GM21528 (cell line): ENCODE measurements at regions not wholly inside any gene's neighbourhood (a gene's known extent, or its start where the extent isn't known, plus 50 kb on each side); places are given as distances from the start of the nearest gene placed in this dataset.

Source experiments
- ATAC-seq: cut with Tn5 transposase; IDR thresholded peaks from one replicate; pipeline ENCODE4 v1.9.1; 2021; ENCODE audit warnings: mild to moderate bottlenecking, moderate library complexity; ENCODE audit not compliant: unreplicated experiment, low FRiP score

DNA sequence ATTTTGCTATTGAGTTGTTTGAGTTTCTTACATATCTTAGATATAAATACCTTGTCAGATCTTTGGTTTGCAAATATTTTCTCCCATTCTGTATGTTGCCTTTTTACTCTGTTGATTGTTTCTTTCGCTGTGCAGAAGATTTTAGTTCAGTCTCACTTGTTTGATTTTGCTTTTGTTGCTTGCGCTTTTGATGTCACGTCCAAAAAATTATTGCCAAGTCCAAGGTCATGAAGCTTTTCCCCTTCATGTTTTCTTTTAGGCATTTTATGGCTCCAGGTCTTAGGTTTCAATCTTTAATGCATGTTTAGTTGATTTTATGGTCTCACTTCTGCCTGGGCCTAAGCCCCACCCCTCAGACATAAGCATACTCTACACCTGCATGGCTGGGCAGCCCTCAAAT is 131.5 kb upstream of the TNC start:
- ATAC-seq, result no peak

DNA sequence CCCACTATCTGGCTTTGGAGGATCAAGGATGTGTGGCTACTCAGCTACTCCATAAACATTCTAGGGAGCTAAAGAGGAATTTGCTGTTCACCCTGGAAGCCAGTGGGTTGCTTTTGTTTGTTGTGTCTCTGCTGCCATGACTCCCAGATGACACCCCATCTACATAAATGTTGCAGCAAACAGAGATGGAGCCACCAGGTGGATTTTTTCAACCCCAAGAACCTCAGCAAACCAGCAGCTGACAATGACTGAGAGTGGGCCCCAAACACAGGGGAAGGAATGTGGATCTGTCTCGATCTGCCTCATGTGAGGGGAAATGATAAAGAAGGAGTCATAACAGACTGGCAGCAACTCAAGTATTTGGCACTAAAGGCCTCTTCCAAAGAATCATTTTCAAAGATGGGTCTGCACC is 132.7 kb upstream of the TNC start:
- no peak for ATAC-seq

DNA sequence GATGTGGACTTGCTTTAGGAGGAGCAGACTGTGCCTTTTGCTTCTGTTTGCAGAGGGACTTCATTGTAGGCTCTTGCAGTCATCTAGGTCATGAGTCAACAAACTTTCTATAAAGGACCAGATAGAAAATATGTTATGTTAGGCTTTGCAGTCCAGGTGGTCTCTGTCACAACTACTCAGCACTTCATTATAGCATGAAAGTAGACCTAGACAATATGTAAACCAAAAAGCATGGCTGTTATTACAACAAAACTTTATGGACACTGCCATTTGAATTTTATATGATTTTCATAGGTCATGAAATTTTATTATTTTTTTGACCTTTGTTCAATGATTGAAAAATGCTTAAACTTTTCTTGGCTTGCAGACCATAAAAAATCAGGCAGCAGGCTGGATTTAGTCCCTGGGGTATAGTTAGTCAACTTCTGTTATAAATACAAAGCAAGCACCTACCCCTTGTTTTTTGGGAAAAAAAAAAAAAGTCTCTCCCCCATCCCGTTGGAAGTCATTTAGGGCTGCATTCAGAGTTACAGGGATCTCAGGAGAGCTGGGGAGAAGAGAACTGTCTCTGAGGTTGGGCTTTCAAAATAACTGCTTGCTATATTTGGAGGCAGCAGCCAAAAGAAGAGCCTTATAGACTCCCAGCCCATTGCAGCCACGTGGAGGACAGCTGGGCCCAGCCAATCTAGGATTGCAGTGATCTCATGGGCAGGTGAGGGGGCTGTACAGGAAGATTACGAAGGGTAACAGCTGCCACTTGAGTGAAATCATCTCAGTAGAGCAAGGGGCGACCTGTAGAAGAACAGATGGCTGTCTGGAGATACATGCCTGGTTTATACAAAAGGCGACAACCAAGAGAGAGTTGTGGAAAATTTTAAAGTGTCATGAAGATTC is 136.6 kb upstream of the TNC start:
- no peak for ATAC-seq

DNA sequence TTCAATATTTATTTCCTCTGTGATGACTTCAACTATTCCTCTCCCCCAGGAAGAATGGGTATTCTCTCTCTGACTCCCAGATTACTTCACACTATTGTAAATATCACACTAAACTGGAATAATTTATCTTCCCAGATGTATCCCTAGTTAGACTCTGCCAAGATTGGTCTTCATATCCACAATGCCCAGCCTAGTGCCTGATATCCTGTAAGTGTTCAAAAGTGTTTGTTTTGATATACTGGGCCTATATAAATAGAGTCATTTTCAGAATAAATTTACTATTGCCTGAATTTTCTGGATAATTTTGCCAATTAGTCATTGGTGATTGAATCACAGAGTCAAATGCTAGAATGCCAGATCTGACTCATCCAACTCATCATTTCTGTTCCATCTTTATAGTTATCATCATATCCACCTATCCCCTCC is 143.7 kb upstream of the TNC start:
- no peak for ATAC-seq

DNA sequence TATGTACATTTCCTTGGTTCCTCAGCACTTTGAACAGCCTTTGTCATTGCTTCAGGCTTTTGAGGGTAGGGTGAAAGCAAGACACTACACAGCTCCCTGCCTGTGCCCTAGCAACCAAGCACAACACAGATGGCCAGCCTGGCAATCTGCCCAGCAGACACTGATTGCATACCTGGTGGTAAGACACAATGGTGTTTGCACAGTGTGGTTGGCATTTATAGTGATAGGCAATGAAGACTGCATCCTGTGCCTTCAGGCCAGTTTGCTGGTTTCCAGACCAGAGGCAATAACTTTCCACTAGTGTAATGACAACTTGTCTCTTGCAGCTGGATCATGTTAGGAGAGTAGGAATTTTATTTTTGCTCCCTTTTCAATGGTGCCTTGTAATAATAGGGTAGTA is 144.5 kb upstream of the TNC start:
- ATAC-seq, result no peak

DNA sequence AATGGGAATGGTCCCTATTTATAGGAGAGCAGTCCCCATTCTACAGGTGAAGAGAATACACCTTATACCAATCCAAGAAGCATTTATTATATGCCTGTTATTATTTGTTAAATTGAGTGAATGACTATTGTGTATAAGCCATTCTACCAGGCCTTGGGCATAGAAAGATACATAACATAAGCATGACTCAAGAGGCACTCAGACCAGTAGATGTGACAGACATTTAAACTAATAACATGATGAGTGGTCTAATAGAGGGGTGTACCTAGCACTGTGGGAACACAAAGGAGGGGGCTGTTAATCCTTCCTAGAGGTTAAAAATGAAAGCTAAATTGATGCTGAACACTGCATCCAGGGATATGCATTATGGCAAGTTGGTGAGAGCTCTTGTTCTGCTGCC is 145.0 kb upstream of the TNC start:
- ATAC-seq, result no peak

DNA sequence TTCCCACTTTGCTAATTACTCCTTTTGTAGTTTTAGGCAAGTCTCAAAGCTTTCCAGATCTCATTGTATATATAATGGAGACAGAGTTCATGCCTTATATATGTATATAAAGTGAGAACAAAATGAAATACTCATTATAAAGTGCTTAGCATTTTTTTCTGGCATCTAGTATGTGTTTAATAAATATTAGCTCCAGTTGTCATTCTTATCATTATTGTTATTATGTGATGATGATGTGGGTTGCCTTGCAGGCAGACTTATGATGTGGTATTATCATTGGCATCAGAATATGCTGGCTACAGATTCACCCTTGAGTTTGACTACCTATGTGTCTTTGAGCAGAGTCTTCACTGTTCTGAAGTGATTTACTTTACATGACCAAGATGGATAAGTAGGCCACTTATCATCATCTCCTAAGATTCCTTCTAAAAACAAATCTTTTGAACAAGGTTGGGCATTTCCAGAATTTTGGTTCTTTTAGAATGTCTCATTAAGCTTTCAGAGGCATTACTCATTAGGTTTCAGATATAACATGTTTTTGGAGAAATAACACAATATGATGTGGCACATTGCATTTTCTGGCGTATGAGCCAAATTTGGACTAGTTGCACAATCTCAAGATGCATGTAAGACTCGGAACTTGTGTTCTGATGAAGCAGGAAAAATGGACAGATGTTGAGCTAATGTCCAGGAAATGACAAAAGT is 145.6 kb upstream of the TNC start:
- no peak for ATAC-seq

DNA sequence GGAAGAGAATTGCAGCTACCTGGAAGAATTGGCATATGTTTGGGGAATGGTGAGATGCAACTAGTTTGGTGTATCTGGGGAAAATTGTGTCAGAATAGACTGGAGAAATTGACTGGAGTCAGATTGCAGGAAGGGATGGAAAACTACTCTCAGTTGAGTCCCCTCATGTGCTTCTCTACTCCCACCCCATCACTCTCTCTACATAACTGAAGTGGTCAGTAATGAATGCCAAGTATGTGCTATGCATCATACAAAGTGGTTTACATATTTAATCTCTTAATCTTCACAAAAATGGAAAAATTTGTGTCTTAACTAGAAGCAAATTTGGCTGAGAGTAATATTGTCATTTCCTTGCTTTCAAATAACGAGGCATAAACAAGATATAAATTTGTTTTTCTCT is 146.4 kb upstream of the TNC start:
- ATAC-seq, result no peak

DNA sequence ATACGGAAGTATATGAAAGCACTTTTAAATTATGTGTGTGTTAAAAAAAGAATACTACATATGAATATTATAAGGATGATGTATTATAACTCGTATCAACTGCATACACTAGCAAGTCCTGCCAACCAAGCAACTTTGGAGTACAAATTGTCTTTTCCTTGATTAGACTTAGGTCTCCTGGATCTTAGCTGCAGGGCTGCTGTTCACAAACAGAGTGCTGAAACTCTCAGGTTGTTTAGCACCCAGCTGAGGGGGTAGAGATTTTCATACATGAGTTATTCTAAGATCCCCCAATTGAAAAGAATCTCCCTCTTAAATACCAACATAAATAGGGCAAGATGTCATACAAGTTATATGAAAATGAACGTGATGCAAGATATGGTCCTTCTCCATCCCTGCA is 149.8 kb upstream of the TNC start:
- no peak for ATAC-seq

DNA sequence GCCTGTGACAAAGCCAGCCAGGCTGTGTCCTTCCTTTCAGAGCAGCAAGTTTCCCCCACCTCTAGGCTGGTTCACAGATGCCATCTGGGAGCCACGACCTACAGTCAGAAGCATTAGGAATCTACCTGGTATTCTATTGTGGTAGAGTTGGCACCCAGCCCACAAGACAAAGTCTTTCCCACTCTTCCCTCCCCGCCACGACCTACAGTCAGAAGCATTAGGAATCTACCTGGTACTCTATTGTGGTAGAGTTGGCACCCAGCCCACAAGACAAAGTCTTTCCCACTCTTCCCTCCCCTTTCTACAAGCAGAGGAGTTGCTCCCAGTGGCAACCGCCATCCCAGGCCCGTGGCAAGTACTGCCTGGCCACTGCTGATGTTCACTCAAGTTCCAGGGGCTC is 157.8 kb upstream of the TNC start:
- ATAC-seq, result no peak

DNA sequence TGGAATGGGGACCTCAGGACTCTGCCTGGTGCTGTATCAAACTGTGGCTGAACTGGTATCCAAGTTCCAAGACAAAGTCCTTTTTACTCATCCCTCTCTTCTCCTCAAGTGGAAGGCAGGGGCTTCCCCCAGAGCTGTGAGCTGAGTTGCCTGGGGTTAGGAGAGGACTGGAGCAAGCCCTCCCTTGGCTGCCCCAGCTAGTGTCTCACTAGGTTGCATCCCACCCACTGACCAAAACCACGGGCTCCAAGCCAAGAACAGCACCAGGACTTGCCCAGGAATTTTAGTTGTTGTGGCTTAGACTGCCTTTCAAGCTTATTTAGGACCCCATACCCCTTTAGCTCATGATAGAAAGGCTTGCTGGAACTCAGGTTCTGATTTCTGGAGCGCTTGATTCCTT is 158.7 kb upstream of the TNC start:
- no peak for ATAC-seq

DNA sequence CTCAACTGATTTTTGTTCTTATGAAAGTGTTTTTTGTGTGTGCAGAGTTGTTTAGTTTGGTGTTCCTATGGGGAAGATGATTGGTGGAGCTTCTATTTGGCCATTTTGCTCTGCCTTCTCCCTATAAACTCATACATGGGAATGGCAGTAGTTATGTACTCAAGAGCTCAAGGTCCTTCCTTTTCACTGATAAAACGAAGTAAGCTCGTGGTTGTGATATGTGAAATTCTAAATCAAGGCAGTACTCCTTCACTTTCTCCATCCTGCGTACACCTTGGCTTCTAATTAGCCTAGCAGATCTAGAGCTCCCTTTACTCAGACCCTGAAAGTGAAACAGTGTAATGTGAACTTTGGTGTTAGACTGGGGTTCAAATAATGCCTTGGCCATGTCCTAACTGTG is 159.3 kb upstream of the TNC start:
- ATAC-seq, result no peak

DNA sequence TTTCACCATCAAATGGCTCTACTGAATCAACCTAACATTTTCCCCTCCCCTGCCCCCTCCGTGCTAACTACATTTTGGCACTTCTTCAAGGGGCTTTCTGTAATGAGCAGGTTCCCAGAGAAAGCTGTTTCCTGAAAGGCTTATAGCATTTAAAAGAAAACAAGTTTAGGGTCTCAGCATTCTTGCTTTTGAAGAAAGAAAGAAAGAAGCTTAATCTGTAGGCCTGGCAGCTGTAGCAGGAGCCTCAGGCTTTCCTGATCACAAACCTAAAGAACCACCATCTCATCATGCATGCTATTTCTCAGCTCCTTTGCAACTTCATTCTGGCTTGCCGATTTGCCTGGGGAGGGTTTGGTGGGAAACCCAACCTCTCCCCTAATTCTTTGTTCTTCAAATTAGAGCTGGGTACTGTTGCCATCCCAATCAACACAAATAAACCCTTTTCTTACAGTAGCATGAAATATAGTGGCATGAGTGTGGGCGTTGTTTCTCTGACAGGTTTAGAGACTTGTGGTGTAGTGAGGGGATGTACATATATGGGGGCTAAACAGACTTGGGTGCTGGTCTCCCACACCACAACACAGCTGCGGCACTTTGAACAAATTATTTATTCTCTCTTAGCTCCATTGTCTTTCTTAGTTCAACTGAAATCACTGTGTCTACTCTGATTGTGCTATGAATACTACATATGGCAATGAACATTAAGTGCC is 160.5 kb upstream of the TNC start:
- no peak for ATAC-seq

DNA sequence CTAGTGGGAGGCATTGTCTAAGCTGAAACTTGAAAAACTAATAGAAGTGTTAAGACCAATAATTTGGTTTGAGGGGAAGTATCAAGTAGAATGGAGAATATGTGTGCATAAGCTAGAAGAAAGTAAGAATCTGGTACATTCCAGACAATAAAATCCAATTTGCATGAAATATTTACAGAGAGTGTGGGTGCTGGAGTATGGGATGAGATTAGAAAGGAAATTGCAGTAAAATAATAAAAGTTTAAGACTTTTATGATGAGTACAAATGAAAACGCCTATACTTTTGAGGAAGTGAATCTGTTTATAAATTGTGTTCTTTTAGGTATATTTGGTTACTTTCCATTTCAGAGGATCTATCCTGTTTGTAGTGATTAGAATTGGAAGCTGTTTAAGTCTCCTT is 165.4 kb upstream of the TNC start:
- ATAC-seq, result no peak

DNA sequence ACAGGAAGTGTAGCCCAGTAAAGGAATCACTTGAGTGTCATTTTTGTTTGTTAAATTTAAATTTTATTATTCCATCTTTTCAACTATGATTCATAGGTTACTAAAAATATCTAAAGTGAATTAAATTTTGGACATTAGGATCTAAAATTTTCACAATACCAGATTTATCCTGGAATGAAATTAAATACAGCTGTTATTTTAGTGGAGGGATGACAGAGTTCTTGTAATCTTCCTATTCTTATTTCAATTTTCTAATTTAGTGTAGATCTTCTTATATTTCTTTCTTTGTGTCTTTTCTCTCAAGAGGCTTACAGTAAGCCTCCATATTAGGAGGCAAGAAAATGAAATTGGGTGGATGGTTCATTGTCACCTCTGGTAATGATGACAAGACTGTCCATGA is 167.9 kb upstream of the TNC start:
- ATAC-seq, result no peak

DNA sequence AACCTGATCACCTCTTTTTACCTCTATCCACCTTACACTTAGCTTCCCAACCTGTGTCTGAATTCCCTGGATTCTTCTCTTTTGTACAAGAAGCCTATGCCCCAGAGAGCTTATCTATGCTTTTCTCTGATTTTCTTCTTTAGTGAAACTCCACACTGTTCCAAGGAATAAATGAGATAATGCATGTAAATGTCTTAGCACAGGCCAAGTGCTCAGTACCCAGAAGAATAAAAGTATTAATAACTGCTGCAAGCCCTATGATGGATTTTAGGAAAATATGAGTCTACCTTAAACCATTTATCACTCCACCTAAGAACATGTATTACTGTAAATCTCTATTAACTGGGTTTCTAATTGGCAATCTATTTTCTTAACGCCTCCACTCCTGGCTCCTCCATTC is 168.5 kb upstream of the TNC start:
- ATAC-seq, result no peak

DNA sequence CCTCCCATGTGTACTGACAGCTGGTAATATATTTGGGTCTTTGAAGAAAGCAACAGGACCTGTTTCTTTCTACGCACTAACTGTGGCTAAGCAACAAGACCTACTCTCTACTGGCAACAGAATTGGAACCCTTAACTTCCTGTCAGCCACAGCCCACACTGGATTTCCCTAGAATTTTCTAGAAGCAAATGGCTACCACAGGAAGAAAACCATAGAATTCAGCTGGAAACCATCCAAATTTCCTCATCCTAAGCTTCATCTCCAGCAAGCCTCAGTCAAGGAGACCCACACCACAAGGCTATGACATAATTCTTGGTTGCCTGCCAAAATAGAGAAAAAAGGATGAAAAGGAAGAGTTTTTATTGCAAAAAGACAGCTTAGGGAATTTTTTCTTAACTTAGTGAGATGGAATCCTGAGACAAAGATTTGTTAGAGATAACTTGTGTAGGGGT is 171.8 kb upstream of the TNC start:
- ATAC-seq, result no peak

DNA sequence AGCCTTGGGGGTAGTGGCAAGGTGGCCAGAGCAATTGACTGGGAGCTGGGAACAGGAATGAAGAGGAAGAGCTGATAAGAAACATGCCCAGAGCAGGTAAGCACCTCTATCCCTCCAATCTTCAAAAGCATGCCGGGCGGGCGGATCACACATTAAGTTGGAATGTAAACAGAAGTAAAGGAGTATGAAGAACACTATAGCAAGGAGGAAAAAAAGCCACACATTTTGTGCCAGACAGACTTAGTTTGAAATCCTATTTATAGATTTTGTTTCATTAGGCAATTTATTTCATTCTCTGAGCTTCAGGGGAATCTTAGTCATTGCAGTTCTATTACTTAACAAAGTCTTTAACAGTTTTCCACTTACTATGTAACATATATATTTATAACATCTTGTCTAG is 173.9 kb upstream of the TNC start:
- no peak for ATAC-seq

DNA sequence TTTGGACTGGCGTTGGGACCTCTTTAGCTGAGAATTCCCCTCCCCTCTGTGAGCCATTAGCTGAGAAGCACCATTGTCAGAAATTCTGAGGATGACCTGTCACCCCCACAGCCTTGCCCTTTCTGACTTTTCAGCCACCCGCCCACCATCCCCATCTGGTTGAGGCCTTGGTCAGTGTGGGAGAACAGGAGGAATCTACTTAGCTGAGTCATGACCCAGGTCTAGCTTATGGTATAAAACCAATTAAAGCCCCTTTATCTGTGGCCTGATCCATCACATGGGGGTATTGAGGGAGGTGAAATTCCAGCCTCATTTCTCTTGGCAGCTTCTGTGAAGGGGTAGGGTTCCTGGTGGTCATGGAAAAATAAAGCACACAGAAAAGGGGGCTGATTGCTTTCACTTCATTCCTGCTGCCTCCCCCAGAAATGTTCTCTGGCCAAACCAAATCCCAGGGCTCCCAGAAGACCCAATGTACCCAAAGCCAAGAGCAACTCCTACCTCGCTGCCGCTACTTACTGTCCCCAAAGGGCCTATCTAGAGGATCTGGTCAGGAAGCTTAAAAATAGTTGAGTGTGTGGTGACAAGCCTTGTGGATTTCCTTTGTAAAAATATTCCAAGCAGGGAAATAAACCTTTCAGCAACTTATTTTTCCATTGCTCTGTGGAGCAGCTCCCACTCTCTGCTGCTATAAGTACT is 174.8 kb upstream of the TNC start:
- ATAC-seq, result no peak

DNA sequence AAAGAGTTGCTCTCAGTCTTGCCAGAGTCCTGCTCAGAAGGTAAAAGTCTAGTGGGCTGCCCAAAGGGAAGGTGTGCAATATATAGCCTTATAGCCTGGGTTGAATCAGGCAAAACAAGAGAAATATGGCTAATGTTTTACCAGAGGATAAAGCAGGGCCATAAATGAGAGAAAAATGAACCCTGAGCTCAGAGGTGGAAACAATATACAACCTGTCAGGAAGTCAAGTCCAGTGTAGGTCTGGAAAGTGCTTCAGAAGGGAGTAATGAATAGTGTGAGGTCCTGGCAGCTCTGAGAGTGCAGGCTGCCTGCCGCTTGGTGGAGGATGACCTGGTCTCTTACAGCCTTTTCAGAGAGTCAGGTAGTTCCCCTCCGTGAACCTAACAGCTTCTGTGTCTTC is 177.8 kb upstream of the TNC start:
- no peak for ATAC-seq
